HFF-Myc (cell line): ENCODE measurements at regions not wholly inside any gene's neighbourhood (a gene's known extent, or its start where the extent isn't known, plus 50 kb on each side); places are given as distances from the start of the nearest gene placed in this dataset.

Source experiments
- DNase-seq: peaks from one replicate; pipeline ENCODE4 v3.0.0-alpha.2; 2011; ENCODE audit warnings: low read depth; ENCODE audit errors: extremely low read depth
- H3K4me3 ChIP-seq: replicated peaks from 2 replicates; pipeline ENCODE4 v1.5.1; 2011; ENCODE audit warnings: low read depth, mild to moderate bottlenecking, control low read depth, low read length
- CTCF ChIP-seq: IDR thresholded peaks from 2 replicates; pipeline ENCODE4 v1.5.1; 2012; ENCODE audit warnings: mild to moderate bottlenecking, low read depth, low read length, control low read depth; ENCODE audit errors: missing control alignments

GRCh38 chr2:150292192-150292591 is 195.3 kb downstream of the RND3 start:
- no peak for DNase-seq
- no peak overlapping the region for H3K4me3 ChIP-seq
- no peak for TF ChIP-seq CTCF

DNA sequence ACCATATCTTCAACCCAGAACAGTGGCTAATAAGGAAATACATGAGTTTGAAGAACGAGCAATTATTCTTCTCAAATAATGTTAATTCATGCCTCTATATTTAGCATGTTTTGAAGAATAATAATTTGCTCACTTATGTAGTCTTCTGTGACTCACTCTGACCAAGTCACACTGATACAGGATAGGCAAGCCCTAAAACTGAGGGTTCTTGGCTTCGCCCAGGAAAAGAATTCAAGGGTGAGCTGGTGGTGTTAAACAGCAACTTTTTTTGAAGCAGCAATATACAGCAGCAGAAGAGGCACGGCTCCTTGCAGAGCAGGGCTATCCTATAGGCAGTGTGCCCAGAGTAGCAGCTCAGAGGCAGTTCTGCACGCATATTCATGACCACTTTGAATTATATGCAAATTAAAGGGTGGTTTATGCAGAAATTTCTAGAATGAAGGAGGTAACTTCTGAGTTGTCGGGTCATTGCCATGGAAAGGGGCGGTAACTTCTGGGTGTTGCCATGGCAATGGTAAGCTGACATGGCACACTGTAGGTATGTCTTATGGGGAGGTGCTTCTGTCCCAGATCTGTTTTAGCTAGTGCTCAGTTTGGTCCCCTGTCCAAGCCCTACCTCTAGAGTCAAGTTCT is 200.6 kb downstream of the RND3 start:
- no peak for DNase-seq
- H3K4me3 ChIP-seq: no peak overlapping the region
- no peak for TF ChIP-seq CTCF

GRCh38 chr2:150284116-150284515 is 203.4 kb downstream of the RND3 start:
- DNase-seq: no peak
- no peak overlapping the region for H3K4me3 ChIP-seq
- TF ChIP-seq CTCF: no peak

DNA sequence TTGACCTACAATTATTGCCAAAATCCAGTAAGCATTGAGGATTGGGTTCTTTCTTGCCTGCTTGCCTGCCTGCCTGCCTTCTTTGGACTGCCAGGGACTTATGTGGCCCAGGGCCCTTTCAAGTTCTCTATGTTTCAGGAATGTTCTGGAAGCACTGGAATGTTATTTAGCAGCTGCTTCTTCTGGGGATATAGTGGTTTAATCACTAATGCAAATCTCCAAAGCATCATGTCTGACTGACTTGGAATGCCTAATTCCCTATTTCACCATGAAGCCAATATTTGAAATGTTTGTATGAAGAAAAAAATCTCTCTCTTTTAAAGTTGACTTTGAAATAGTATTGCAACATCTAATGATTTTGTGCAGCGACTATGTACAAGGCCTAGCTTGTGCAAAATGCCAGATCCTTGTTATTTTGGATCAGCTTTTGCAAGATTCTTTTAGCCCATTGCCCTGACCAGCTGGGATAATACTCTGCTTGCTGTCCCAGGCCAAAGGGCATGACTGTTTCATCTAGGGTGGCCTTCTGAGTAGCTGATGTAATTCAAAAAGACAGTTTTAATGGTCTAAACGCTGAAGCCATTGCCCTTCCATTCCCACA is 204.6 kb downstream of the RND3 start:
- TF ChIP-seq CTCF: no peak
- DNase-seq: no peak
- no peak overlapping the region for H3K4me3 ChIP-seq

DNA sequence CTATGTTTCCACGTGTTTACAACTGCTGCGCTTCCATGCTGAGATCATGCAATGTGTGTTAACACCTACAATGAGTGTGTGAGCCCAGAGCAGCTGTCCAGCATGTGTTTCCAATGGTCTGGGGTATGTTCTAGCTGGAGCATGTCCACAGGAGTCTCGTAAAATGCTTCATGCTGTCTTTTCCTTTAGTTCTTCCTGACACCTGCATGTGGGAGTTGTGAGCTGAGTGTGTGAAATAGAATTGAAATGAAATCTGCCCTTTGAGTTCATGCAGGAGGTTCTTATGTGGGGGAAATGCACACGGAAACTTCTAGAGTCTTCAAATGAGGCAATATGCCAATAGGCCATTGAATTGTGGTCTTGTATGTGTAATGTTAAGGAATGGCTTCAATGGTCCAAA is 205.1 kb downstream of the RND3 start:
- no peak for DNase-seq
- H3K4me3 ChIP-seq: no peak overlapping the region
- TF ChIP-seq CTCF: no peak

DNA sequence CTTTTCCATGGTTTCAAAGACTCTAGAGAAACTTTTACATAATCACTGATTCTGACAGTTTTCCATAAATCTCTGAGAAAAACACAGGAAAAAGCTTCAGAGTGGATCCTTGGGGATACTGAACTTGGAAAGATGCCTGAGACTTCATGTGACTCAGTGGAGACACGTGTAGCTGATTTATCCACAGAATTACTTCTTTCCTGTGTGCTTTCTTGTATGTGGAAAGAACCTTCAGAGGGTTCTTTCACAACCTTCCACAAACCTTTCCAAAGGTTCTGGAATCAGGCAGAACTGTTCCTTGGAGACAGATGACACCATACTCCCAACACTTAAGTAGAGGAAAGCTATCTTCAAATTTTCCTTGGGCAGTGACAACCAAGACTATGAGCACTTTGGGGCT is 207.2 kb downstream of the RND3 start:
- DNase-seq: no peak
- H3K4me3 ChIP-seq: no peak overlapping the region
- TF ChIP-seq CTCF: no peak

- no peak overlapping the region for H3K4me3 ChIP-seq
- DNase-seq: no peak
- no peak for TF ChIP-seq CTCF
These were observed 207.8 kb downstream of the RND3 start for GRCh38 chr2:150279686-150280085.
